HG02970 (cell line): ENCODE measurements at regions not wholly inside any gene's neighbourhood (a gene's known extent, or its start where the extent isn't known, plus 50 kb on each side); places are given as distances from the start of the nearest gene placed in this dataset.

Experiments used
- ATAC-seq: cut with Tn5 transposase; IDR thresholded peaks from one replicate; pipeline ENCODE4 v1.9.1; 2021; ENCODE audit warnings: mild to moderate bottlenecking, moderate library complexity, moderate number of reproducible peaks; ENCODE audit not compliant: unreplicated experiment, low FRiP score

GRCh38 chr6:164528539-164528938, 780.9 kb downstream of the C6orf118 start:
- ATAC-seq = no peak

DNA sequence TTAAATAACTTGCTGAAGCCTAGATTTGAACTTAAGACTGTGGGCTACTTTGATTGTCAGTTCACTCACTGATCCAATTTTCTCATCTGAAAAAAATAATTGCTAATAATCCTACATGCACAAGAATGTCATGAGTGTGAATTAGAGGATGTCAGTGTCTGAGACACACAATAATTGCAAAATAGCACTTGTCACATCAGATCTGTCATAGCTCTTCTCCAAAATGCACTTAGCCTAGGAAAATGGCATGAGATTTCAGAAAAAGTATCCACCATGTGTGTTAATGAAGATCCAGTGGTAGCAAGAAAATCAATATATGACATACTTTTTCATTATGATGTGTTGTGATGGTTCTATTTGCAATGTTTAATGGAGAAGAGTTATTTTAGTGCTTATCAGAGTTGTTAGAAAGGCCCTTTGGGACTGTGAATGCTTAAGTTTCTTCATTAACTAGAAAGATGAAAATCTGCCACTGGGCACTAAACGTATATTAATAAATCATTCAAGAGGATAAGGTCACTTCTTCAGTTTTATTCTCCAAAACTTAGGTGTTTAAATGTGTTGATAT, 786.2 kb downstream of the C6orf118 start:
- no peak for ATAC-seq

- no peak for ATAC-seq
These were observed 788.5 kb downstream of the C6orf118 start for GRCh38 chr6:164520916-164521315.

DNA sequence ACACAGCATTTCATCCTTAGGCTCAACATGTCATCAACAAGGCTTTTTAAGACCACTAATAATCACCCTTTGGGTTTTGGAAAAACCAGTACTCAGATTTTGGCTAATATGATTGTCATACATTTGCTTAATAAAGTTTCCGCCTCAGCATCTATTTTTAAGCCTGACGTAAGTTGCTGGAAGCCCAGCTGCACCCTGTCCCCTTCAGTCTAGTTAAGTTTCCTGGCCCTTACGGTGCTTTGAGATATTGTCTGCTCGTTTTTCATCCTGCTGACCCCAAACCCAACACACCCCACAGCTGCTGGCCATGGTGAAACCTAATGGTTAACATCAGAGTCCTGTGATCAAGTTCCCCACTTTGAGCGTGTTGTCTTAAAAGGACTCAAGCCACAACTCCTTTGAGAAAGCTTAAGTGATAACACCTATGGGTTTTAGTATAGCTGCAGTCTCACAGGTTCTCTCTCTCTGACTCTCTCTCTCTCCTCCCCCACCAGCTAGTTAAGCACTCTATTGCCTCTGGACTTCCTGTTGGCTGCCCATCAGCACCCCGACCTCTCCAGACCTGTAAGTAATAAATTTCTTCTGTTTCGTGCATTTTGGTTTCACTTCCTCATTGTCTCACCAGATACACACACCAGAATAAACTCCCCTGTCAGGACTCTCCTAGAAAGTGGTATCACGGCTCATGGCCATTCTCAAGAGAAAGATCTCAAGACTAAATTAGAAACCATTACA, 802.0 kb downstream of the C6orf118 start:
- peak; percentile 73 for ATAC-seq

DNA sequence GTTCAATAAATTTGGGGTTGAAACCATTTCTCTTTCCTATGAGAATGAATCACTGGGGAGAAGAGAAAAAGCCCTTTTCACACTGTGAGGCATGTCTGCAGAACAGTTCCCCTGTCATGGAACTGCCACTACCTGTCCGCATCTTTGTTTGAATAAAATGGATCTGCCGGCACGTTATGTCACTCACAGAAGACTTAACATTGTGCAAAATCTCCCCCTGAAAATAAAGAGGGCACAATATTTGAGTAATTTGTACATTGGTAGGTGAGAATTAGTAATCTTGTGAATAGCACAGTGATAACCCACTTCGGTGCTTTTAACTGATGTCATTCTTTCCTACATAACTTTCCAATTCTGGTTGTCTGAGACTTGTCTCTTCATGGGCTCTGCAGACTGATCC, 804.0 kb downstream of the C6orf118 start:
- ATAC-seq = no peak

DNA sequence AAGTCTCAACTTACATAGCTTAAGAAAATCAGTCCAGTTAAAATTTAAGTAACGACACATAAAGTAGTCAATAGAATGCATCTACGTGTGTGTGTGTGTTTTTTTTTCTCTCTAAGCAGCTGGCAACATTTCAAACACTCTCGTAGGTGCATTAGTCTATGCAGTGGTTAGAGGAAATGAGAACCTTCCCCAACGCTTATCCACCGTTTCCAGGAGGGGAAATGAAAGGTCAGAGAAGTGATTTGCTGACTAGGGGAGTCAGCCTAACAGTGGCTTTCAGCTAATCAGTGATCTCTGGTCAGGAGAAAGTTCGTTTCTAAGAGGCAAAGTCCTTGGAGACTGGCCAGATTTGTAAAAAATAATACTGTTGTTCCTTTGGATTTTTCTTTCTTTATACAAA, 806.6 kb downstream of the C6orf118 start:
- no peak for ATAC-seq

DNA sequence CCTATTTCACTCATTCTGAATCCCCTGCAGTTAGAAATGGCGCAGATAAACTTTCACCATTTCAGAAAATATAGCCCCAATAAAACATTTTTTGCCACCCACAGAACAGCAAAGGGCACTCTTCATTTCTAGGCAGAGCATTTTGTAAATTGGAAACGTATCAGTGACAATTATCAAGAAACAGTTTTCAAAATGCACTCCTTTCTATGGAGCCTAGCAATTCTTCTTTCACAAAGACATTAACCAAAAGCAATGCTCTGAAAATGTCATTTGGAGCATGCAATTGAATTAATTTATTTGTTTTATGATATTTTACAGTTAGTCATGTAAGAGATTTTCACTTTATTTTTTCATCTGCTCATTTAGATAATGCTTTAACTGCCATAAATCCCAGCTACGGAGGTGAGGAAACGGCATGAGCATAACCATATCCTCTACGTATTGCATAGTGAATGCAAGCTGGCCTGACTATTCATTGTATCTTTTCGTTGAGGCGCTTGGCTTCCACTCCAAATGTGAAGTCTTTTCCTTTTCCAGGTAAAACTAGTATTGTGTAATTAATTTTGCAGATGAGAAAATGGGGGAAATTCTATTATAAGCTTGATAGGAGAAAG, 813.4 kb downstream of the C6orf118 start:
- ATAC-seq = no peak

DNA sequence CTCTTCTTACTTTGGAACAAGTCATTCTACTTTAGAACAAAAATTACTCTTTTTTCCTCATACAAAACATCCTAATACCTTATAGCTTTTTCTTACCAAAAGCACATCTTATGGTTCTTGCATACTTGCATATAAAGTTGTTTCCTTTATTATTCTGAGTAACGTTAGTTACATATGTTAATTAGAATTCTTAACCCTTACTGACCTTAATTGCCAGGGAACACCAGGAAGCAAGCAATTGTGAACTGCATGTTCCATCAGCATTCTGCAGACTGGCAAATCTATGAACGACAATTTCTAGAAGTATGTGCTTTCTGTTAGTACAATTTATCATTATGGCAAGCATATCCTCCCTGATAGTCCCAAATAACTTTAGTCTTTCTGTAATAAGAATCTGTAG, 831.0 kb downstream of the C6orf118 start:
- no peak for ATAC-seq

- no peak for ATAC-seq
These were observed 831.6 kb downstream of the C6orf118 start for GRCh38 chr6:164477790-164478189.

- ATAC-seq = no peak
These were observed 832.3 kb downstream of the C6orf118 start for GRCh38 chr6:164477101-164477500.

DNA sequence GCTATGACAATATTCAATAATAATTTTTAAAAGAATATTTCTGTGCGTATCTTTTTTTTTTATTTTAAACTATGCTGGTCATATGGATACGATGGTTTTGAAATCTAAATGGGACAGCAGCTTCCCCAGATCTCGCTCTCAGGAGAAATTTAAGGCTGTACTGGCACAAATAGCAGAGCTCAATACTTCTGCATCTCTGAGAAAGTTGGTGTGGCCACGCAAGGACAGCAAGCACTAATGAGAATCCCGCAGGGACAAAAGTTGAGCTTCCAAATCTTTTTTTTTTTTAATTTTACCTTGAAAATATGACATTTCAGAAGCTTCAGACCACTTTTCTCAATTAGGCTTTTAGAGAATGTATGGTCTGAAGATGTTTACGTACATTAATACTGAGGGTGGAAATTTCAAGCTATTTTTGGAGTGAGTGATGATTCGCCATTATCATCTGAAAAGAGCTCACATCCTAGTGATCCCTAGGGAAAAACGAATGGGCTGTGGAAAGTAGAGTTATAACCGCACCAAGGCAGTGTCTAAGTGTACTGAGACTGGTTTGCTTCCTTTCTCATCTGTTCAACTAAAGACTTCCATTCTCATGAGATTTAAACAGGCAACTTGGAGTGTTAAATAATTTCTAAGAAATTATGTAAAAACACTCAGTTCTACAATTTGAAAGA, 840.0 kb downstream of the C6orf118 start:
- no peak for ATAC-seq

DNA sequence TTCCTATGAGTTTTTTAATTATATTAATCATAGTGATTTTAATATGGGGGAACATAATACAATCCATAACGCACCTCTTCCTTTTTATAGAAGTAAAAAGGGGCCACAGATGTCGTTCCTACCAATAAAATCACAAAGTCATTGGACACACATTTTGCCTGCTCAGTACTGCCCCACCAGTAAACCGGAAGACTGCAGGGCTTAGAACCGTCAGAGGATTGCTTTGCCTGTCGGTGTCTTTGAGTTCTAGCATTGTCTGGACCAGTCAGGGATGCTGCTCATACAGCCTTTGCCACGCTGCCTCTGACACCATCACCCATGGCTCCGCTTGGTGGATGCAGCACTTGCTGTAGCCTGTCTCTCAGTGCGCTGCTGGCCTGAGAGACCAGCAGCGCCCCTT, 853.6 kb downstream of the C6orf118 start:
- ATAC-seq = no peak

GRCh38 chr6:164453835-164454234, 855.6 kb downstream of the C6orf118 start:
- ATAC-seq = no peak

- ATAC-seq = no peak
These were observed 866.8 kb downstream of the C6orf118 start for GRCh38 chr6:164442572-164442971.

DNA sequence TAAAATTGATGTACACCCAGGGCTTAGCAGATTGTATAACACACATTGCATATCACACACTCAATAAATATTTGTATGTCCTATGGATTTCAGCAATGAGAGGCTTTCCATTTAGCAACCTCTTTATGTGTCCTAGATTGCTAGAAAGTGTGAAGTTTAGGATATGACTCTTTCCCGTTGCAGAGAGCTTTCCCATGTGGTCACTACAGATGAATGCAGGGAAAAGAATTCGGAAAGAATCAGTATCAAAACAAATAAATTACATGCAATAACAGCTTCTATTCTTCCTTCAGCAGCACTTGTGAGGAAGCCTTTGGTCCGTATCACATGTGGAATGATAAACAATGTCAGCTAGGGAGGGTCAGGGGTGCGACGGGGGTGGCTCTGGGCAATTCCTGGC, 870.1 kb downstream of the C6orf118 start:
- no peak for ATAC-seq

GRCh38 chr6:164436976-164437375, 872.4 kb downstream of the C6orf118 start:
- no peak for ATAC-seq

DNA sequence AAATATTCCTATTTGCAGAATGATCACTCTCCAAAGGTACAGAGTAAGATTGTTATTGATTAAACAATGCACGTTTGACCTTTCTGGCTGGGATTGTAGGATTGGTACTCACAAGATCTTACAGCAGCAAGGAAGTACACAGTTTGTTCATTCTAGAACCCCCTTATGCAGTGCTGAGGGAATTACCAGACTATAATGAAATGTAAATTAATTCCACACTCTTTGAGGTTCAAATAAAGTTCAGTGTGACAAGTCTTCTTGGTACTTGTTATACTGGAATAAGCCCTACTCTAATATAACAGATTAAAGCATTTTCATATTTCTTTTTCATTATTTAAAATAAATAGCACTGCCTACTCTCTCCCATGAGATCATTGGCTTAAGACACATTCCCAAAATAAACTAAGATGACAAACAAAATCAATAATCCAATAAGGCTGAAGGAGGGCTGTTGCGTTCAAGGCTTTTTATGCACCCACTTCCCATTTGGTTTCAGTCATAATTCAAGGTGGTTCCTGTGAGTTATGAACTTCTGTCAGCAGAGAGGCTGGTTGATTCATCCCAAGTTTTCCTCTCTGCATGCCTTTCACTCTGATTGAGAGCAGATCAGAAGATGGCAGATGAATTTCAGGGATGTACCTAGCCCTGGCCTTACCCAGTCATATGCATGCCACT, 881.5 kb downstream of the C6orf118 start:
- no peak for ATAC-seq

- no peak for ATAC-seq
These were observed 884.9 kb downstream of the C6orf118 start for GRCh38 chr6:164424489-164424888.

DNA sequence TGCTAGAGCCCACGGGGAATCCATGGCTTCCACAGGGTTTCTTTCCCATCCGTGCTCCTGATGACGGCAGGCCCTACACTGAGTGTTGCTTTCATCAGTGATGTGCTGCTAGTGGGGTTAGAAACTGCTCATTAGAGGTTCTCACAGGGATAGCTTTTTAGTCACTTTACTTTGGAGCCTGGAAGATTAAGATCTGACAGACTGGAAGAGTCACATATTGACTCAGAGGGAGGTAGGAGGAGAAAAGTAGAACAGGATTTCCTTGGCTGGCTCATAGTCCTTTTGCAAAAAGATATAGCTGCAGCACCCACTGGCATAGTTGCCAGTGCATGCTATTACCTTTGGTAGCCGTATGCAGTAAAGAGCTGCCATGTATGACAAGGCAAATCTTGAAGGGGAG, 890.3 kb downstream of the C6orf118 start:
- no peak for ATAC-seq

DNA sequence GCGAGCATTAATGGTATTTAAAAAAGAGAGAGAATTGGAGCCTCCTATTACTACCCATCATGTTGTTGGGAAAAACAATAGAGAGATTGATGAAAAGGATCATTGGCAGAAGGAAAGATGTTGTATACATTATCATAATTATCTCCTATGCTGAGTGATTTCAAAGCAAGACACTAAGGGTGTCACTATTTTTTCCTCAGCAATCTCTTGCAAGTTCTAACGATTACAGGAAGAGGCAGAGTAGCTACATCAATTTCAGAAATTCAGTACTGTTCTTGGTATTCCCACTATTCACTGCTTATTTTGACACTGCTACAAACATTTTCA, 891.2 kb downstream of the C6orf118 start:
- no peak for ATAC-seq
